ENCODE measurements at regions not wholly inside any gene's neighbourhood (a gene's known extent, or its start where the extent isn't known, plus 50 kb on each side); places are given as distances from the start of the nearest gene placed in this dataset.

DNA sequence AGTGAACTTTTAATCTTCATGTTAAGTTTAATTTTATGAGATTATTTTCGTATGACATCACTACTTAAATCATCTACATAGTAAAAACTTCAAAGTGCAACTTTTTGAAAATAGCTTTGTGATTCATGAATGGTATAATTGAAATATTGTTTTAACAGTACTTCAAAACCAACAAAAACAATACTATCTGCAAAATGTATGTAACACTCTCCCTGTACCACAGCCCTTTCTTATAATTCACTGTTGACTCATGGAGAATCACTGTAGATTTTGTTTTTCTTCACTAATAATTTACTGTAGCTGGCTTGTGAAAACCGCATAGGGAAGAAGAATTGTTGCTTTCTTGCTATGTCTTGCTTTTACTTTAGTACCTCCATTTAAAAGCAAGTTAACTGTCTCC is 301.4 kb upstream of the ADAMTS5 start:
- H3K27ac ChIP-seq (ENCODE audit: low read depth, low read length) = no peak overlapping the region
- TF ChIP-seq CTCF (IDR thresholded peaks at IDR 0.05; ENCODE audit: low read depth, low read length, poor library complexity, severe bottlenecking) (no peak), EZH2phosphoT487 (IDR thresholded peaks at IDR 0.05; ENCODE audit: borderline replicate concordance, low read length) (no peak)
- H3K9me2 ChIP-seq (replicated peaks; ENCODE audit: control insufficient read depth, low read length) = no peaks in the 10 kb centered on the region

DNA sequence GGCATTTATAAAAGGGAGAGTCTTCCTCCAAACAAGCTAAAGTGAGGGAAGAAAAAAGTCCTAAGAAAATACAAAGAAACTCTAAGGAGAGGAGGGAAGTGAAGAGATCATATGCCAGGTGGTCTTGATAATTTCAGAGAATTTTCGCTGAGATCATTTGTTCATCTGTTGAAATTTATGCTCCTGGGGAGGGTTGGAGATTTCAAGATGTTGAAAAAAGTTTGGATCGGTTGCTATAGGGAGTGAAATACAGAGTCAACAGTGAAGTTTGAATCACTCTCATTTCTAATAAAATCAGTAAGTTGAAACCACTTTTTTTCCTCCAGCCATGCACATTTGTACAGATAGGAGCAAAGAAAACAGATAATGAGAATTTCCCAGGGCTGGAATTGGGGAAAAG is 299.1 kb upstream of the ADAMTS5 start:
- peaks cover 5% of the 10 kb centered on the region; the same call in 1 of the 2 replicates for H3K9me3 ChIP-seq (ENCODE audit: control insufficient read depth, insufficient read depth, low read length)
- no peaks in the 10 kb centered on the region for H3K27me3 ChIP-seq (ENCODE audit: control insufficient read depth, low read length)
- H3K79me2 ChIP-seq (ENCODE audit: control insufficient read depth, low read length) = no peaks in the 10 kb centered on the region
- no peaks in the 10 kb centered on the region for H3K36me3 ChIP-seq (ENCODE audit: control insufficient read depth, low read length)
- H4K20me1 ChIP-seq (ENCODE audit: control insufficient read depth, insufficient read depth, low read depth, low read length) = no peaks in the 10 kb centered on the region
- TF ChIP-seq CTCF (IDR thresholded peaks at IDR 0.05; ENCODE audit: low read depth, low read length, poor library complexity, severe bottlenecking) = no peak
- TF ChIP-seq EZH2phosphoT487 (IDR thresholded peaks at IDR 0.05; ENCODE audit: borderline replicate concordance, low read length) = no peak
- no peak overlapping the region for H3K27ac ChIP-seq (ENCODE audit: low read depth, low read length)
- H3K4me2 ChIP-seq (ENCODE audit: low read length) = no peak overlapping the region
- H3K9me2 ChIP-seq (replicated peaks; ENCODE audit: control insufficient read depth, low read length) = no peaks in the 10 kb centered on the region
- no peak overlapping the region for H3K4me3 ChIP-seq (ENCODE audit: low read length)
- H3K4me1 ChIP-seq (ENCODE audit: control insufficient read depth, low read length) = no peaks in the 10 kb centered on the region
- no peaks in the 10 kb centered on the region for H3F3A ChIP-seq (ENCODE audit: control insufficient read depth, insufficient read depth)

More for the DNA sequence above, 301.4 kb upstream of the ADAMTS5 start:
- Histone ChIP-seq H3F3A (ENCODE audit: control insufficient read depth, insufficient read depth) (no peaks in the 10 kb centered on the region), H3K27me3 (ENCODE audit: control insufficient read depth, low read length) (no peaks in the 10 kb centered on the region), H3K4me2 (ENCODE audit: low read length) (no peak overlapping the region), H3K4me1 (ENCODE audit: control insufficient read depth, low read length) (no peaks in the 10 kb centered on the region), H4K20me1 (ENCODE audit: control insufficient read depth, insufficient read depth, low read depth, low read length) (no peaks in the 10 kb centered on the region), H3K79me2 (ENCODE audit: control insufficient read depth, low read length) (no peaks in the 10 kb centered on the region), H3K4me3 (ENCODE audit: low read length) (no peak overlapping the region), H3K36me3 (ENCODE audit: control insufficient read depth, low read length) (no peaks in the 10 kb centered on the region), H3K9me3 (ENCODE audit: control insufficient read depth, insufficient read depth, low read length) (no peaks in the 10 kb centered on the region)

GRCh38 chr21:27265492-27265891 is 298.6 kb upstream of the ADAMTS5 start:
- Histone ChIP-seq H3K79me2 (ENCODE audit: control insufficient read depth, low read length) (no peaks in the 10 kb centered on the region), H3K9me2 (replicated peaks; ENCODE audit: control insufficient read depth, low read length) (no peaks in the 10 kb centered on the region), H3K4me1 (ENCODE audit: control insufficient read depth, low read length) (no peaks in the 10 kb centered on the region), H3F3A (ENCODE audit: control insufficient read depth, insufficient read depth) (no peaks in the 10 kb centered on the region), H4K20me1 (ENCODE audit: control insufficient read depth, insufficient read depth, low read depth, low read length) (no peaks in the 10 kb centered on the region), H3K4me3 (ENCODE audit: low read length) (no peak overlapping the region), H3K36me3 (ENCODE audit: control insufficient read depth, low read length) (no peaks in the 10 kb centered on the region), H3K27ac (ENCODE audit: low read depth, low read length) (no peak overlapping the region), H3K9me3 (ENCODE audit: control insufficient read depth, insufficient read depth, low read length) (peaks cover 5% of the 10 kb centered on the region; the same call in 1 of the 2 replicates), H3K27me3 (ENCODE audit: control insufficient read depth, low read length) (no peaks in the 10 kb centered on the region), H3K4me2 (ENCODE audit: low read length) (no peak overlapping the region)
- TF ChIP-seq EZH2phosphoT487 (IDR thresholded peaks at IDR 0.05; ENCODE audit: borderline replicate concordance, low read length) = no peak
- TF ChIP-seq CTCF (IDR thresholded peaks at IDR 0.05; ENCODE audit: low read depth, low read length, poor library complexity, severe bottlenecking) = no peak
